ENCODE measurements at regions not wholly inside any gene's neighbourhood (a gene's known extent, or its start where the extent isn't known, plus 50 kb on each side); places are given as distances from the start of the nearest gene placed in this dataset.

- TF ChIP-seq EZH2 (IDR thresholded peaks at IDR 0.05; ENCODE audit: insufficient read depth, low read length) (no peak), CTCF (IDR thresholded peaks at IDR 0.05; ENCODE audit: insufficient read depth, low read depth, low read length) (peak; percentile 43)
Observed at GRCh38 chr16:85491058-85491771, 121.9 kb upstream of the GSE1 start.
